T1000 (cell line): ENCODE measurements at regions not wholly inside any gene's neighbourhood (a gene's known extent, or its start where the extent isn't known, plus 50 kb on each side); places are given as distances from the start of the nearest gene placed in this dataset.
"Not testable (repeated sequence)": the region's sequence is repeated elsewhere in the genome, so short reads cannot be mapped to it uniquely, and the experiment has no call there.

Source experiments
- DNase-seq: peaks from one replicate; lab custom pipeline; 2025; ENCODE audit warnings: mixed read lengths; lab: John Stamatoyannopoulos, UW

DNA sequence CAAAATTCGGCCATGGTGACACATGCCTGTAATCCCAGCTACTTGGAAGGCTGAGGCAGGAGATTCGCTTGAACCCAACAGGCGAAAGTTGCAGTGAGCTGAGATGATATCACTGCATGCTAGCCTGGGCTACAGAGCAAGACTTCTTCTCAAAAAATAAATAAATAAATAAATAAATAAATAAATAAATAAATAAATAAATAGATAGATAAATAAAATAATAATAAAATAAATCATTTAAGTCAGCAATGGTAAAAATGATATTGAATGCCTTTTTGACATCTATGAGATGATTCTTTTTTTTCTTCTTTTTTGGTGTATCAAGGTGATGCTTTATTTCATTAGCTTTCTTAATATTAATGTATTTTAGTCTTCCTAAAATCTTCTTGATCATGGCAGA, 221.7 kb upstream of the RXFP2 start:
- DNase-seq = no peak

DNA sequence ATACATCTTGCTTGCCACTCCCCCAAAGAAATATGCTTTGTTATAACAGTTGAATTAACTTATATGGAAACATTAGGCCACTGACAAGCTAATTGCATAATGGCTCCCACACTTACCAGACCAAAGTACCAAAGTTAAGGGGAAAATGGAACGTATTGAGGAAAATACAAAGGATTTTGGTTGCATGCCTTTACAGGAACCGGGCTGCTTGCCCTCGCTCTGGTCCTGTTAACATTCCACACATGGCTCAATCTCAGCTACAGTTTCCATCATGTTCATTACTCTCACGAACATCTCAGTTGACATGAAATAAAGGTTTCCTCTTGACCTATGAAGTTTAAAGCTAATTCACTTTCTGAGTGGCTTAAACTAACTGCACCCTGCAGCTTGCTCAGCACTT, 220.7 kb upstream of the RXFP2 start:
- DNase-seq = no peak

DNA sequence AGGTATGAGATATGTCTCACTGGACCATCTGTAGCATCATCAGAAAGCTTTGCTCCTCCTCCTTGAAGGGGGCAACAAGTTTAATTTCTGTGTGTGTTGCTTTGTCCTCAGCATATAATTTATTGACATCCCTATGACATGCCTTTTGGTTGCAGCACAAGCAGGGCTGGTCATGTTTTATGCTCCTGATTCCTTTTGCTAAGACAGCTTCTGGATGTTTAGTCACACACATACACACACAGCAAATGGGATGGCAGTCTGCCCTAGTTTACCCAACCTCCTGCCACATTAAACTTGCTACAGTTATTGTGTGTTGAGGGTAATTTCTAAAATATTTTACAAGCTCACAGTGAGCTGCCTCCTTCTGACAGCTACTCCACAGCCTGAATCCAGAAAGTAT, 217.9 kb upstream of the RXFP2 start:
- no peak for DNase-seq

DNA sequence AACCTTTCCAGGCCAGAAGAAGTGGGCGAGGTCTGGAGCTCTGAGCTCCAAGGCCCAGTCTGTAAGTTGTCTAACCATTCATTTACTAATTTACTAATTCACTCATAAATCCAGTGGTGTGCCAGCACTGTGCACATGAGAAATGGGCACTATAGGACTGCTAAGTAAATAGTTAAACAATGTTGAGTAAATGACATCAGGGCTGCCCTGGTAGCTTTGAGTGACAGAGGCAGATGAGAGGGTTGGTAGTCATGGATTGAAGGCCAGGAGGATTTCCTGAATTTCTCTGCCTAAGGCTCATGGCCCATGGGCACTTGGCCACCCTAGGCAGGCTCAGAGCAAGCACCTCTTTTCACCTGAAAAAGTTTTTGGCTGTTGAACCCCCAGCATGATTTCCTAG, 216.9 kb upstream of the RXFP2 start:
- DNase-seq = no peak

DNA sequence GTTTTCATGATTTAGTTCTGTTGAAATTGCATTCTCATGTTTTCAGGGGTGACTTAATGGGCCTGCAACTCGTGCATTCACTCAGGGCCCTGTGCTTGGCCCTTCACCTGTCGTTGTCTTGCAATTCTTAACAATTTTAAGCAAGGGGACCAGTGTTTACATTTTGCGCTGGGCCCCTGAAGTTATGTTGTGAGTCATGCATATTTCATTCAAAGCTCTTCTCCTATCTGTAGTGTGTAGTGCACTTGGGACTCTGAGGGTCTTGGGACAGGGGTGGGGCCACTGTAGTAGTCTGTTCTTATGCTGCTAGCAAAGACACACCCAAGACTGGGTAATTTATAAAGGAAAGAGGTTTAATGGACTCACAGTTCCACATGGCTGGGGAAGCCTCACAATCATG, 211.2 kb upstream of the RXFP2 start:
- no peak for DNase-seq

DNA sequence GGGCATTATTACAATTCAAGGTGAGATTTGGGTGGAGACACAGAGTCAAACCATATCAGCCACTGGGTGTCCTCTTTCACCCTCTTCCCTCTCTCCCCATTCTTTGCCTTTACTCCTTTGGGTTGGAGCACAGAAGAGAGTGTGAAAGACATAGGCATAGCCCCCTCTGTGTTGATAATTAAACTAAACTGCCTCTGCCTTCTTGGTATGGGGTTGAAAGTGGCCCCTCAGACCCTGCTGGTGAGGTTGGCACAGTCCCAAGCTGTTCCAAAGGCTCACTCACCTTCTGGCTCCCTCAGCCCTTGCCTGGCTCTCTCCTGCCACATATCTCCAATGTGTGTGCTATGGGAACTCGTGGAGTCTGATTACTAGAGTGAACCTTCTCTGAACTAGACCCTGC, 210.6 kb upstream of the RXFP2 start:
- no peak for DNase-seq

DNA sequence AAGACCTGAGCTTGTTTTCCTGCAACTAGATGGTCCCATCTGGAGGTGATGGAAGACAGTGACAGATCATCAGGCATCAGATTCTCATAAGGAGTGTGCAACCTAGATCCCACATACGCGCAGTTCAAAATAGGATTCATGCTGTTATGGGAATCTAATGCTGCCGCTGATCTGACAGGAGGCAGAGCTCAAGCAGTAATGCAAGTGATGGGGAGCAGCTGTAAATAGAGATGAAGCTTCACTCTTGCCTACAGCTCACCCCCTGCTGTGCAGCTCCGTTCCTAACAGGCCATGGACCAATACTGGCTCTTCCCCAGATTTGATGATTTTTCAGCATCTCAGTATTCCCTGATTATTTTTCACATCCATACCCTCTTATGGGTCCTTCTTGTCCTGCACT, 208.4 kb upstream of the RXFP2 start:
- DNase-seq = no peak

DNA sequence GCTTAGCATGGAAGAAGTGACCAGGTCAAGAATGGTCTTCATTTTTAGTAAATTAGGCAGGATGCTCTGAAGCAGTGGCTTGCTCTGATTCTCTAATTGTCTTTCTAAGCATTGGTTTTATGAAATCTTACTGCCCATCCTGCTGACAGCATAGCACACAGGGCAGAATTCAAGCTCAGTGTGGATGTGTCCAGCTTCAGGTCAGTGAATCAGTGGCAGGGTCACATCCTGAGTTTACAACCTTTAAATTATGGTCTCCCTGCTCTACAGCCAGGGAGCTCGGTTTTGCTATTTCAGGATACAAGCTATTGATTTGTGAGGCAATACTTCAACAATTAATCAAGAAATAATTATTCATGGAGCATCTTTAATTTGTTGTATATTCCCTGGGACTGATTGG, 202.3 kb upstream of the RXFP2 start:
- DNase-seq = no peak

DNA sequence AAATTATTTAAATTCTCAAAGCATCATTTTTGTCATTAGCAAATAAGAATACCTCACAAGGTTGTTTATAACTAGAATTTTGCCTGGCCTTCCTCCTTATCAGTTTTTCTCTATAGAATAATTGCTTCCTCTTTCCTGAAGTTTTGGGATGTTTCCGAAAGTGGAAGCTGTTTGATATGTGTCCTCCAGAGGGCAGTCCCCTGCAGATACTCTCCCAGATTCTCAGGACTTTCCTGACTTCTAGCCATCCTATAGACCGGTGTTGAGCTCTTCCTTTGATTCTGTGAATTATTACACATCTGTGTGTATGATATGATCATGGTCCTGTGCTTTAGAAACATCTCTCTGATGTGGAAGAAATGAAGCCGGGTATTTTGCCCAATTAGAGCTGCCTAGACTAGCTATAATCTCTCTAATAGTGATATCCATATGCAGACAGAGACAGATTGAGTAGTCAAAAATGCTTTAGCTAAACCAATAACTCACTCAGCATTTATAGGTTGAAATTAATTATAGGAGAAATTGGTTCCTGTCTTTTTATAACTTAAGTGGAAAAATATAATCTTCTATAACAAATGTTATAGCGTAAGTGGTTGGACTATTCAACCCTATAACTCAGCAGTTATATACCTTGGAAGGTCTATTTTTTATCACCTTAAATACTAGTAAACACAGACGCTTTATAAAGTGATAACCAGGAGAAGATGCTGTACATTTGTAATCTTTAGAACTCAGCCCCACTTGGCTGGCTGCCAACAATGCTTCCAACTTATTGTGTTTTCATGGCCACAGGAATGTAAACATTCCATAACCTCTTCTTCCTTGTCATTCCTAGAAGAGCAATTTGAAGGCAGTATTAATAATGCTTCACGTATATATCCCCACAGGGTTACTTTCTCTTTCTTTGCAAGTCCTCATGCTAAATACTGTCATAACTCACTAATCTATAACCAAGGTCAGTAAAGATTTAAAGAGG, 201.0 kb upstream of the RXFP2 start:
- peak; percentile 6 for DNase-seq

DNA sequence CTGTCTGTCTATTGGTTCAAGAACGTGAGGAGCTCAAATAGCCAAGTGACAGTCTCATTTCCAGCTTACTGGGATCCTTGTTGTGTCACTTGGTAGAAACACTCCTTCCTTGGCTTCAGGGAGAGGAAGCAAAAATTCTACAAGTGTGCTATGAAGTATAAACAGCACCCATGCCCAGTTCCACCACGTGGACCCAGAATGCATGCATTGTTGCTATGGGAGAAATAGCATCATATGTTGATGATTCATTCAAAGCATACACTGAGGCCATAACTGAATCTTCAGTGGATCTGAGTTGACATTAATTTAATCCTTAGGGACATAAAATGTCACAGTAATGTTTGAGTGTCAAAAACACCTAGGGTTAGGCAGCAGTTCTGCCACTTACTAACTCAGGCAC, 199.0 kb upstream of the RXFP2 start:
- DNase-seq = no peak

DNA sequence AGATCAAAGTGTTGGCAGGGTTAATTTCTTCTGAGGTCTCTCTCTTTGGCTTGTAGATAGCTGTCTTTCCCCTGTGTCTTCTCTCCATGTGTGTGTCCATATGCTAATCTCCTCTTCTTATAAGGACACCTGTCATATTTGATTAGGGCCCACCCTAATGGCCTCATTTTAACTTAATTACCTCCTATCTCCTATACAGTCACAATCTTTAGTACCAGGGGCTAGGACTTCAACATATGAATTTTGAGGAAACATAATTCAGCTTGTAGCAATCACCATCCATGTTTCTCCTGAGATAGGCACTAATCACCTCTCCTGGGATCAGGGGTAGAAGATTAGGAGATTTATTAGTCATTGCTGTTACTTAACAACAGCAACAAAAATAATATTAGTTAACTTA, 196.1 kb upstream of the RXFP2 start:
- no peak for DNase-seq

DNA sequence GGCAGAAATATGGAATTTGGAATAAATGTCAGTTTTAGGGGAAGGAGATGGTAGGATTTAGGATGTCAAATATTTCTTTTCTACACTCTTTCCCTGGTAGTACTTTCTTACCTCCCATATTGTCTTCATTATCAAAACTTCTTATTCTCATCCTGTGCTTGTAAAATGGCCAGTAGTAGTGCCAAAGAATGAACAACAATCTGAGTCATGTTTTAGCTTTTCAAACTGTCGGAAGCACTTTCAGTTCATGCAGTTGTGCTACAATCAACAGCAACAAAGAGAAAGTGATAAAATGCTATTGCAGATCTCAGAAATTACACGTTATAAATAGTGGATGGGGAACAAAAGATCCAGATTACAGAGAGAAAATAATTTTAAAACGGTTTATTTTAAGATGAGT, 193.7 kb upstream of the RXFP2 start:
- DNase-seq = no peak

DNA sequence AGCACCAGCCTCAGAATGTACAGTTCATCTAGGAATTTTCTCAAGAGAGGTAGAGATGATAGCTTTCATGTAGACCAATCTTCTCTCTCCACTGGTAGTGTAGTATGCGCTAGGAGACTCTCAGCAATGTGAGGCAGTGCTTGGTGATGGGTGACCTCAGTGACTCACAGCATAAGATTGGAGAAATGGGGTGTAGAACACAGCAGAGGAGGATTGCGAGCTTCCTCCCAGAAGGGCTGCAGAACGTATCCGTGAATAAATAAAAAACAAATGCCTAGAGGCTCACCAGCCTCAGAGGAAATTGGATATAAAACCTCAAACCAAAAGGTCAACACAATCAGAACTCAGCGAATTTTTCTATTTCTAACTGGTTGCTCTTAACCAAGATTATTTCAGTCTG, 182.9 kb upstream of the RXFP2 start:
- no peak for DNase-seq

DNA sequence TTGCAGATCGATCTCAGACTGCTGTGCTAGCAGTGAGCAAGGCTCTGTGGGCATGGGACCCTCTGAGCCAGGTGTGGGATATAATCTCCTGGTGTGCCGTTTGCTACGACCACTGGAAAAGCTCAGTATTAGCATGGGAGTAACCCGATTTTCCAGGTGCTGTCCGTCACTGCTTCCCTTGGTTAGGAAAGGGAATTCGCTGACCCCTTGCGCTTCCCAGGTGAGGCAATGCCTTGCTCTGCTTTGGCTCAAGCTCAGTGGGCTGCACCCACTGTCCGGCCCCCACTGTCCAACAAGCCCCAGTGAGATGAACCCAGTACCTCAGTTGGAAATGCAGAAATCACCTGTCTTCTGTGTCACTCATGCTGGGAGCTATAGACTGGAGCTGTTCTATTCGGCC, 155.1 kb upstream of the RXFP2 start:
- not testable (repeated sequence) for DNase-seq

DNA sequence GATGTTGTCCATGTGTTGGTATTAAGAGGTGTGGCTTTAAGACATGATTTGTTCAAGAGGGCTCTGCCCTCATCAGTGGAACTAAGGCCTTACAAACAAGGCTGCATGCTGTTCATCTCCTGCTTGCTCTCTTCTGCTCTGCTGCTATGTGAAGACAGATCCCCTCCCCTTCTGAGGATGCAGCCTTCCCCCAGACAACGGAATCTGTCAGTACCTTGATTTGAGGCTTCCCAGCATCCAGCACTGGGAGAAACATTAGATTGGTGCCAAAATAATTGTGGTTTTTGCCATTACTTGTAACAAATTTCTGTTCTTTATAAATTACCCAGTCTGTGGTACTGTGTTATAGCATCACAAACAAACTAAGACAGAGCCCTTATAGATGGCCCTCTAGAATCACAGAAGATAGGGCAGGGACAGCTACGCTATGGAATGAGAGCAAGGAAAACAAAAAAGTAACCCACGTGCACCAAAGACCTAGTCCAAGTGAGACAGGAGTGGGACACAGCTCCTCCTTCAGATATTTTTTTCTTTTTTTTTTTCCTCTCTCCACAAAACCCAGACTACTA, 151.5 kb upstream of the RXFP2 start:
- no peak for DNase-seq

DNA sequence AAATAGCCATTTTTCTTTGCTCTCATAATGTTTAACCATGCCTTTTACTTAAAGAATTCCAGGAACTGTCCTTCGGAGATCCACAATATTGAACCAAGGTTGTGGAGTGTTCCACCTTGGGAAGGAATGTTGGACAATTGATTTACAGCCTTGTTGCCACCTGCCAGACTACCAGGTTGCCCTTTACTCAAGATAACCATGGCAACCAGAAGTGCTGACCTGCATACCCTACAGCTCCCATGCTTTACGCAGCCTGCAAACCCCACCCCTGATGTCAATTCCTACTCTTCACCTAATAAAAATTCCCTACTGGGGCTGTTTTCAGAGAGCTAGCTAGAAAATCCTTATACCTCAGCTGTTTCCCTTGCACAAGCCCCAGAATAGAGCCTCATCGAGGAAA, 151.0 kb upstream of the RXFP2 start:
- no peak for DNase-seq

DNA sequence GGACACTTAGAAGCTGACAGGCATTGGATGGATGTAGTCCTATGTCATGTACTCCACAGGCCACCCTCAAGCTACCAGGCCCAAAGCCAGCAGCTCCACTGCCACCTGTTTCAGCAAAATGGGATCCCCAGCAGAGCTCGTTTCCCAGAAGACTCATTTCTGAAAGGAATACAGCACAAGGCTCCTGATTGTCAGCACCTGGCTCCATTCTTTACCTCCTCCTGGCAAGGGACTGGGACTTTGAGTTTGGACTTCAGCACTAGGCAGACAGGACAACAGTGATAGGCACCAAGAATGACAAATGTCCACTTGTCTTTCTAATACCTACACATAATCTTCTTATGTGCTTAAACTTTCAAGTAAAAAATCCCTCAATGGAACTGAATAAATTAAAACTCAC, 150.4 kb upstream of the RXFP2 start:
- DNase-seq = no peak

DNA sequence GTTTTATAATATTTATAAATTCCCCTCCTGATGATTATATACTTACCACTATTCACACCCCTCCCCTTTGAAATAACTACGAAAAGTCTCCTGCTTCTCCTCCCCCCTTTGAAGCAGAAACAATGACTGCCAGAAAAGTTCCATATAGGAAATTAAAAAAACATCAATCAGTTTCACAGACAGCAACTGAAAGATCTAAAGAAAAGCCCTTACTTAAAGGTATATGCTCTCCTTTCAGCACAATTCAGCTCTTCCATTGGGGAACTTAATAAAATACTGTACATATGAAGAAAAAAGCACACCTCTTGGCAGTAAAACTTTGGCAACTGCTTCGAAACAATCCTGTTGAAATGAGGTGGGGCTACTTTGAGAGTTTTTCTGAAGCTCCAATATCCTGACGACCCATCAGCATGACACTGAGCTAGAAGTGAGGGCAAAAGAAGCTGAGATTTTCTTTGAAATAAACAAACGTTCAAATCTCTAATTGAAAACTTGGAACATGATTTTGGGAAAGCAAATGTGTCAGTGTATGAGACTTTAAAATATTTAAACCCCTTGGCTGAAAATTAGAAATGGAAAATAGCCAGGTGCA, 147.6 kb upstream of the RXFP2 start:
- DNase-seq = no peak

DNA sequence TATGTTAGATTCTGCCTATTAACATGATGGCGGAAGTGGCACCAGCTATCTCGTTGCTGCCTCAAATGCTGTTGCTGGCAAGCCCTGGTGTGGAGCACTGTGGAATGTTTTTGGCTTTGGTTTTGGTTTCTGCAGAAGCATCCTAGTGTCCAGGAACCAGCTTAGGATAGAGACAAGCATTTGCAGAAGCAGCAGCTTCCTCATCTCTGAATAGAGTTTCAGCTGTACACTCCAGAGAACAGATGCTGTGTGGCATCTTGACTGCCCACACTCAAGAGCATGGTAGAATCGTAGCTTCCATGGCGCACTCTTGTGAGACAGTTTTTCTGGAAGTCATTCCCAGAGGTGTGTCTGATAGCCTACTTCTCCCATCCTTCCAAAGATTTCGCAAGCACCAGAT, 145.3 kb upstream of the RXFP2 start:
- DNase-seq = no peak

DNA sequence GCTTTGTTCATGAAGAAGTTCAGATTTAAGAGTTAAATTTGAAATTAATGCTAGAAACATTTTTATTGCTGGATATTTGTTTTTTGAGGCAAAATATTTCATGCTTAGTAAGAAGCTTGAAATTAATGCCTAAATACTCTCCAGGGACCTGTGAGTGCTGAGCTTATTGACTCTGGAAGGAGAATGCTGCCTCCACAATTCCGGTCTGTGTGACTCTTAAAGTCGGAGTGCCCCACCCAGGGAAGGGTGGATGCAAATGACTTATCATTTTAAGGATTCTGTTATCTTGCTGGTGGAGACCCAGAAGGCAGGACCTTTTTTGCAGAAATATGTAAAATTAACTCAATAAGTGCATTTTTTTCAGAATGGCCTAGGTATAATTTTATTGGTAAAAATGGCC, 143.8 kb upstream of the RXFP2 start:
- DNase-seq = no peak

DNA sequence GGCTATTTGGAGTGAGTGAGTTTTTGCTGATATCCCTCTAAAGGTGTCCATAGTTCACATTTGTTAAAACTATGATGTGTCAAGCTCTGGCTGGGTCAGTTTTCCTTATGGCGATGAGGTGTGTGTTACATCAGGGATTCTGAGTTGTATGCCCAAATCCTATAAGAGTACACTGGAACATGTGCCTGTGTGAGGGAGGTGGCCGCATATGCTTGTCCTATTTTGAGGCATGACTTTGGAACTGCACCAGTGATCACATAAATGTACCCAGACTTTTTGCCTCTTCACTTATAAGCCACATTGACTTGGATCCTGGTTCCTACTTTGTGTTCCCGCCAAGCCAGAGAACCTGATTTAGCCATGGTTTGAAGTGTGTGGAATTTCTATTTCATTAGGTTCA, 140.3 kb upstream of the RXFP2 start:
- DNase-seq = no peak

DNA sequence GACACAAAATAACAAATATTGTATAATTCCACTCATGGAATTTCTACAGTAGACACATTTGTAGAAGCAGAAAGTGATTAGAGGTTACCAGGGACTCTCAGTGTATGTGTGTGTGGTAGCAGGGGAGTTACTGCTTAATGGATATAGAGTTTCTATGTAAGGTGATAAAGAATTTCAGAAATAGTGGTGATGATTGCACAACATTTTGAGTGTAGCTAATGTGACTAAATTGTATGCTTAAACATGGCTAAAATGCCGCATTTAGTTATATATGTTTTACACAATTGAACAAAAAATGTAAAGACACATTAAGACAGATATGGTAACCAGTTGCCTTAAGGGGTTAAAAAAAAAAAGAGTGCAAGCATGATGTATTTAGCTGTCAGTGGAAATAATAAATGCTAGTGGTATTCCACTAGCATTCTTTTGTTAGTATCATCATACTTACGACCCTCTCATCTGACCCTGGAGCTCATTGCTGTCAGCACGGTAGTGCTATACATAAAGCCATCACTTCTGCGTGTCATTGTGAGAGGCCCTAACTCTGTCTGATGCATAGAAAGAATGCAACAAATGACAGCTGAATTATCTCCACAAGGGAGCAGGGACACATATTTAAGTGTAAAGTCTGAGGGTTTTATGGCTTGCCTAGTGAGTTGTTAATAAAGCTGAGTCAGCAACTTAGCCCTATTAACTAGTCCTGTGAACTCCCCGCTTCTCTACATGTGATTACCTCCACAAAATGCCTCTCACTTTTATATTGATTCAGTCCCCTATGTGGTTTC, 134.1 kb upstream of the RXFP2 start:
- no peak for DNase-seq

DNA sequence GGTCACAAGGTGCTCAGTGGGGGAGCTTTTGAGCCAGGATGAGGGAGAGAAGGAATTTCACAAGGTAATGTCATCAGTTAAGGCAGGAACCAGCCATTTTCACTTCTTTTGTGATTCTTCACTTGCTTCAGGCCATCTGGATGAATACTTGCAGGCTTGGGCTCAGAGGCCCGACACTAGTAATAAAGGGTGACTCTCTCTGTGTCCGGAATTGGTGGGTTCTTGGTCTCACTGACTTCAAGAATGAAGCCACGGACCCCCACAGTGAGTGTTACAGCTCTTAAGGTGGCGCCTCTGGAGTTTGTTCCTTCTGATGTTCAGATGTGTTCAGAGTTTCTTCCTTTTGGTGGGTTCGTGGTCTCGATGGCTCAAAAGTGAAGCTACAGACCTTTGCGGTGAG, 131.8 kb upstream of the RXFP2 start:
- DNase-seq = not testable (repeated sequence)
